PC-3 (cell line): ENCODE measurements at regions not wholly inside any gene's neighbourhood (a gene's known extent, or its start where the extent isn't known, plus 50 kb on each side); places are given as distances from the start of the nearest gene placed in this dataset.

ENCODE experiments used
- ATAC-seq: fragments of 200-7000 bp; cut with Tn5 transposase; 2 replicates; pipeline ENCODE4 v1.9.1; 2020; ENCODE audit warnings: mild to moderate bottlenecking, moderate library complexity
- BruUV-seq: library from RNA; stranded (reverse); fragments of 400-500 nt; replicated peaks from 2 replicates; lab custom pipeline; 2021; lab: Mats Ljungman, UMichigan
- CTCF ChIA-PET: fragments of 300-600 bp; sonication (Branson Sonifier 250); formaldehyde crosslinking; loops from one replicate; lab custom pipeline; 2022; ENCODE audit warnings: antibody characterized with exemption; lab: Charles Lee
- POLR2A ChIA-PET: fragments of 300-600 bp; sonication (Branson Sonifier 250); formaldehyde crosslinking; loops from one replicate; lab custom pipeline; 2022; ENCODE audit warnings: antibody characterized with exemption; ENCODE audit not compliant: unreplicated experiment; lab: Charles Lee
- DNase-seq: peaks from one replicate; pipeline ENCODE4 v3.0.0-alpha.2; 2015
- H2AFZ ChIP-seq: fragments of 300-600 bp; sonication (generic); 2 replicates; pipeline ENCODE4 v1.6.0; 2016; ENCODE audit warnings: antibody characterized with exemption, low read length
- H3F3A ChIP-seq: fragments of 300-600 bp; sonication (generic); one replicate; pipeline ENCODE4 v1.6.0; 2017; ENCODE audit warnings: antibody characterized with exemption, low read length, control low read depth, mild to moderate bottlenecking; ENCODE audit not compliant: unreplicated experiment
- H3K27ac ChIP-seq: fragments of 300-600 bp; sonication (generic); 2 replicates; pipeline ENCODE4 v1.5.1; 2016; ENCODE audit warnings: mild to moderate bottlenecking, low read length
- H3K27me3 ChIP-seq: fragments of 300-600 bp; sonication (generic); 2 replicates; pipeline ENCODE4 v1.6.1; 2016; ENCODE audit warnings: low read length, mixed read lengths
- H3K36me3 ChIP-seq: fragments of 300-600 bp; sonication (generic); 2 replicates; pipeline ENCODE4 v1.6.1; 2016; ENCODE audit warnings: low read depth, mixed run types, low read length, mixed read lengths
- H3K4me1 ChIP-seq: fragments of 300-600 bp; sonication (generic); 2 replicates; pipeline ENCODE4 v1.5.1; 2016; ENCODE audit warnings: low read length; ENCODE audit not compliant: insufficient read depth
- H3K4me2 ChIP-seq: fragments of 300-600 bp; sonication (generic); 2 replicates; pipeline ENCODE4 v1.6.0; 2016; ENCODE audit warnings: low read length
- H3K4me3 ChIP-seq: fragments of 300-600 bp; sonication (generic); 2 replicates; pipeline ENCODE4 v1.5.1; 2016; ENCODE audit warnings: mild to moderate bottlenecking, low read length, mixed read lengths
- H3K79me2 ChIP-seq: fragments of 300-600 bp; sonication (generic); 2 replicates; pipeline ENCODE4 v1.6.1; 2017; ENCODE audit warnings: low read length, mixed read lengths
- H3K9ac ChIP-seq: fragments of 300-600 bp; sonication (generic); 2 replicates; pipeline ENCODE4 v1.6.0; 2016; ENCODE audit warnings: mild to moderate bottlenecking, low read length
- H3K9me2 ChIP-seq: fragments of 300-600 bp; sonication (generic); replicated peaks from 2 replicates; pipeline ENCODE4 v1.6.1; 2016; ENCODE audit warnings: mixed run types, low read length, mixed read lengths
- H3K9me3 ChIP-seq: fragments of 300-600 bp; sonication (generic); 2 replicates; pipeline ENCODE4 v1.6.1; 2016; ENCODE audit warnings: low read length, mixed read lengths
- H4K20me1 ChIP-seq: fragments of 300-600 bp; sonication (generic); 2 replicates; pipeline ENCODE4 v1.6.1; 2016; ENCODE audit warnings: low read length, mixed read lengths
- EZH2 ChIP-seq: fragments of 300-600 bp; sonication (generic); IDR thresholded peaks from one replicate; pipeline ENCODE4 v1.6.1; 2017; ENCODE audit warnings: antibody characterized with exemption, mild to moderate bottlenecking, low read length; ENCODE audit not compliant: unreplicated experiment
- EZH2phosphoT487 ChIP-seq: fragments of 300-600 bp; sonication (generic); IDR thresholded peaks from 2 replicates; pipeline ENCODE4 v1.6.1; 2018; ENCODE audit warnings: mild to moderate bottlenecking, antibody characterized with exemption, low read length, borderline replicate concordance
- intact Hi-C: fragments of 100-400 bp; cut with micrococcal nuclease; formaldehyde crosslinking; loops from 2 replicates; pipeline ENCODE4 v1.9.0; 2023
- TF ChIP-seq, protein P1 (sequence below): fragments of 300-600 bp; sonication (generic); conservative IDR thresholded peaks from 2 replicates; pipeline ENCODE4 v1.5.1; 2017; ENCODE audit warnings: antibody characterized with exemption, low read depth, mild to moderate bottlenecking, low read length

DNA sequence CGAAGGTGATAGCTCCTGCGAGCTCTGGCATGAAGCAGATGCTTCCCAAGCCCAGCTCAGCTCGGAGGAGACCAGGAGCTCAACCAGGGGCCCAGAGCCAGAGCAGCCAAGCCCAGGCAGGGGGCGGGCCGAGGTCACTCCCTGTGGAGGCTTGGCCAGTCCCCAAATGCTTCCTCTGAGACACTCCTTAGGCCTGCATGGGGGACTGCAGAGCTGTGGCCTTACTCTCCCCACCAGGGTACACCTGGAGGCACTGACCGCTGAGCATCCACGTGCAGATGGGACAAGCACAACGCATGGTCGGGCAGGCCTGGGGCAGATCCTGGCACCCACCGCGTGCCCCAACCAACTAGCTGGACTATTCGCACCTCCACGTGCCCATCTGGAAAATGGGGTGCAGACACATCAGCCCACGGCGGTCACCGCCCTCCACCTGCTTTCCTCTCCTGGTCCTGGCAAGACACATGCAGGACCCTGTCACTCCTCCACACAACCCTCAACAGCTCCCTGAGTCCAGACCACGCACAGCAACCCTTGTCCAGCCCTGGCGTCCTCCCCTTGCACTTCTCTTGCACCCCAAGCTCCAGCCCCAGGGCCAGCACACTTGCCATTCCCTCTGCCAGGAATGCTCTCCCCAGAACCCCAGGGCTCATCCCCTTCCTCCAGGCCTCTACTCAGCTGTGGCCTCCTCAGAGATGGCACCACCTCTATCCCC, 164.7 kb upstream of the IQSEC1 start:
- no peak overlapping the region for H2AFZ ChIP-seq
- H3K9me2 ChIP-seq, result no peaks in the 10 kb centered on the region
- BruUV-seq, result no TSS peak
- intact Hi-C loops, result no loop called here
- no peaks in the 10 kb centered on the region for H3K79me2 ChIP-seq
- H3K9me3 ChIP-seq, result no peaks in the 10 kb centered on the region
- H3K4me3 ChIP-seq, result no peak overlapping the region
- ChIA-PET POLR2A (no interaction called here), CTCF (no interaction called here)
- H3K4me1 ChIP-seq, result peaks cover 13% of the 10 kb centered on the region
- no peaks in the 10 kb centered on the region for H4K20me1 ChIP-seq
- no peak overlapping the region for H3K4me2 ChIP-seq
- H3K27ac ChIP-seq, result no peak overlapping the region
- H3F3A ChIP-seq, result no peaks in the 10 kb centered on the region
- no peaks in the 10 kb centered on the region for H3K27me3 ChIP-seq
- DNase-seq (no peak), ATAC-seq (no peak)
- no peak for TF ChIP-seq EZH2phosphoT487
- no peak for TF ChIP-seq EZH2
- TF ChIP-seq, protein P1, sequence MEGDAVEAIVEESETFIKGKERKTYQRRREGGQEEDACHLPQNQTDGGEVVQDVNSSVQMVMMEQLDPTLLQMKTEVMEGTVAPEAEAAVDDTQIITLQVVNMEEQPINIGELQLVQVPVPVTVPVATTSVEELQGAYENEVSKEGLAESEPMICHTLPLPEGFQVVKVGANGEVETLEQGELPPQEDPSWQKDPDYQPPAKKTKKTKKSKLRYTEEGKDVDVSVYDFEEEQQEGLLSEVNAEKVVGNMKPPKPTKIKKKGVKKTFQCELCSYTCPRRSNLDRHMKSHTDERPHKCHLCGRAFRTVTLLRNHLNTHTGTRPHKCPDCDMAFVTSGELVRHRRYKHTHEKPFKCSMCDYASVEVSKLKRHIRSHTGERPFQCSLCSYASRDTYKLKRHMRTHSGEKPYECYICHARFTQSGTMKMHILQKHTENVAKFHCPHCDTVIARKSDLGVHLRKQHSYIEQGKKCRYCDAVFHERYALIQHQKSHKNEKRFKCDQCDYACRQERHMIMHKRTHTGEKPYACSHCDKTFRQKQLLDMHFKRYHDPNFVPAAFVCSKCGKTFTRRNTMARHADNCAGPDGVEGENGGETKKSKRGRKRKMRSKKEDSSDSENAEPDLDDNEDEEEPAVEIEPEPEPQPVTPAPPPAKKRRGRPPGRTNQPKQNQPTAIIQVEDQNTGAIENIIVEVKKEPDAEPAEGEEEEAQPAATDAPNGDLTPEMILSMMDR, result no peak
- no peak overlapping the region for H3K9ac ChIP-seq
- H3K36me3 ChIP-seq, result 0 out of 2 replicates have a peak, but pooled peaks cover 2% of the 10 kb centered on the region

DNA sequence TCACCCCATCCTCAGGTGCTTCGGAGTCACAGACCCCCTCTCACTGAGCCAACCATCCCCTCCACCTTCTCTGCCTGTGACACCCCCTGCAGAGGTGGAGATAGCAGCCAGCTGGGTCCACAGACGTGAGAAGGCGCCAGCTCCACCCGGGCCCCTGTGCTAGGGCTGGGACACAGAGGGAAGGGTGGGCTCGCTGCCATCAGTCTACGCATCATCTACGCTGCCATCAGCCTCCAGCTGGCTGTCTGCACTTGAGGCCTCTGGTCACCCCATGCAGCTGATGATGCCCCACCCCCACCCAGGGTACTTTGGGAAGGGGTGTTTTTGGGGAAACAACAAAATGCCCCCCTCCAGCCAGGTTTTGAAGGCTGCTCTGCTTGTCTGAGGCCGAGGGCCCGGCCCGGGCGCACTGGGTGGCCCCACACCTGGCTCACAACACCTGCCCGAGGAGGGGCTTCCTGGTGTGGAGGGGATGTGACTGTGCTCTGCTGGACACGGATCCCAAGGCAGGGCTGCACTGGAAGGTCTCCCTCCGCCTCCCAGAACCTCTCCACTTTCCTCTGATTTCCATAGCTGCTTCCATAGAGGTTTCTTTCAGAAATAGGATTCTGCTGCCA, 163.4 kb upstream of the IQSEC1 start:
- ATAC-seq (no peak), DNase-seq (no peak)
- Histone ChIP-seq H3K27me3 (no peaks in the 10 kb centered on the region), H3K9me3 (no peaks in the 10 kb centered on the region), H4K20me1 (no peaks in the 10 kb centered on the region), H3K9ac (no peak overlapping the region), H3K27ac (no peak overlapping the region), H3K4me2 (no peak overlapping the region), H3K9me2 (no peaks in the 10 kb centered on the region), H3F3A (no peaks in the 10 kb centered on the region), H3K79me2 (no peaks in the 10 kb centered on the region), H2AFZ (no peak overlapping the region), H3K36me3 (0 out of 2 replicates have a peak, but pooled peaks cover 2% of the 10 kb centered on the region), H3K4me1 (peaks cover 13% of the 10 kb centered on the region), H3K4me3 (no peak overlapping the region)
- BruUV-seq, result no TSS peak
- ChIA-PET POLR2A (no interaction called here), CTCF (no interaction called here)
- TF ChIP-seq EZH2phosphoT487, result no peak
- TF ChIP-seq EZH2, result no peak
- TF ChIP-seq, protein P1, result no peak
- intact Hi-C loops, result no loop called here

DNA sequence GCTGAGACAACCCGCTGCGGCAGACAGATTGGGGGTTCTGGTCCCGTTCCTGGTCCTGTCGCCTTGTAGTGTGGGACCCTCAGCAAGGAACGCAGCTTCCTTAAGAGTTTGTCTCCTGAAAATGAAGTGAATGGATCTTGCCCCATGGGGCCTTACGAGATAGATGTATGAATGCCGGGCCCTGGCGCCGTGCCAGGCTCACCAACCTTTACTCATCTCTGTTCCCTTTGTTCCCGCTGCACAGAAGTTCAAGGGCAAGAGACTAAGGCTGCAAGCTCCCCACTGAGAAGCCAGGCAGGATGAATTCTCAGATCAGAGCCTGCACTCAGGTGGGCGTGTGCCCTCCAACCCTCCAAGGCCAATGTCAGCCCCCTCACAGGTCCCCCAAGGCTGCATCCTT, 162.7 kb upstream of the IQSEC1 start:
- CTCF ChIA-PET, result no interaction called here
- no peaks in the 10 kb centered on the region for H3K27me3 ChIP-seq

More for the DNA sequence above, 162.7 kb upstream of the IQSEC1 start:
- H2AFZ ChIP-seq, result no peak overlapping the region
- DNase-seq (no peak), ATAC-seq (no peak)
- H3K9me2 ChIP-seq, result no peaks in the 10 kb centered on the region
- no peaks in the 10 kb centered on the region for H3K9me3 ChIP-seq
- intact Hi-C loops, result no loop called here
- H3F3A ChIP-seq, result no peaks in the 10 kb centered on the region
- no peaks in the 10 kb centered on the region for H3K79me2 ChIP-seq
- no peak overlapping the region for H3K4me2 ChIP-seq
- no peak overlapping the region for H3K4me3 ChIP-seq
- no TSS peak for BruUV-seq
- H3K9ac ChIP-seq, result no peak overlapping the region
- H4K20me1 ChIP-seq, result no peaks in the 10 kb centered on the region
- H3K4me1 ChIP-seq, result peaks cover 13% of the 10 kb centered on the region
- H3K27ac ChIP-seq, result no peak overlapping the region
- POLR2A ChIA-PET, result no interaction called here
- TF ChIP-seq, protein P1, result no peak
- no peak for TF ChIP-seq EZH2phosphoT487
- no peak for TF ChIP-seq EZH2
- H3K36me3 ChIP-seq, result 0 out of 2 replicates have a peak, but pooled peaks cover 2% of the 10 kb centered on the region
